Liver (tissue), 3 donors: ENCODE measurements at regions not wholly inside any gene's neighbourhood (a gene's known extent, or its start where the extent isn't known, plus 50 kb on each side); places are given as distances from the start of the nearest gene placed in this dataset.

ENCODE experiments used
- ATF3 ChIP-seq: IDR thresholded peaks from 2 replicates; pipeline ENCODE4 v1.6.1; 2016; ENCODE audit warnings: antibody characterized with exemption
- CTCF ChIP-seq: fragments of 150-350 bp; IDR thresholded peaks from 2 replicates; pipeline ENCODE4 v1.5.1; 2017; ENCODE audit warnings: improper control_type of control experiment, low read depth, low read length; ENCODE audit not compliant: missing input control
- EGR1 ChIP-seq, 2 donors: IDR thresholded peaks; 2 replicates each; pipeline ENCODE4 v1.6.1; 2016 to 2018; ENCODE audit warnings: antibody characterized with exemption in 2 of 2, low read depth in 2 of 2
- GABPA ChIP-seq, 2 donors: IDR thresholded peaks in 1 of 2; conservative IDR thresholded peaks in 1 of 2; 2 replicates each; pipeline ENCODE4 v1.6.1; 2016; ENCODE audit warnings: antibody characterized with exemption in 2 of 2, mild to moderate bottlenecking in 1 of 2, moderate library complexity in 1 of 2
- HNF4A ChIP-seq, 2 donors: conservative IDR thresholded peaks; 2 replicates each; pipeline ENCODE4 v1.6.1; 2016; ENCODE audit warnings: antibody characterized with exemption in 2 of 2, mild to moderate bottlenecking in 2 of 2
- JUND ChIP-seq, 2 donors: IDR thresholded peaks; 2 replicates each; pipeline ENCODE4 v1.6.1; 2016; ENCODE audit warnings: antibody characterized with exemption in 2 of 2
- MAX ChIP-seq: IDR thresholded peaks from 2 replicates; pipeline ENCODE4 v1.6.1; 2016; ENCODE audit warnings: antibody characterized with exemption
- RAD21 ChIP-seq, 2 donors: IDR thresholded peaks; 2 replicates each; pipeline ENCODE4 v1.6.1; 2016; ENCODE audit warnings: antibody characterized with exemption in 2 of 2, mild to moderate bottlenecking in 2 of 2
- REST ChIP-seq: IDR thresholded peaks from 2 replicates; pipeline ENCODE4 v1.6.1; 2016; ENCODE audit warnings: antibody characterized with exemption, mild to moderate bottlenecking
- RXRA ChIP-seq, 2 donors: IDR thresholded peaks; 2 replicates each; pipeline ENCODE4 v1.6.1; 2017 to 2018; ENCODE audit warnings: antibody characterized with exemption in 2 of 2, mild to moderate bottlenecking in 1 of 2
- TAF1 ChIP-seq: conservative IDR thresholded peaks from 2 replicates; pipeline ENCODE4 v1.6.1; 2016; ENCODE audit warnings: antibody characterized with exemption, mild to moderate bottlenecking
- YY1 ChIP-seq: IDR thresholded peaks from 2 replicates; pipeline ENCODE4 v1.6.1; 2016; ENCODE audit warnings: antibody characterized with exemption, mild to moderate bottlenecking
- donor health status: healthy.
- donor health status: healthy.

DNA sequence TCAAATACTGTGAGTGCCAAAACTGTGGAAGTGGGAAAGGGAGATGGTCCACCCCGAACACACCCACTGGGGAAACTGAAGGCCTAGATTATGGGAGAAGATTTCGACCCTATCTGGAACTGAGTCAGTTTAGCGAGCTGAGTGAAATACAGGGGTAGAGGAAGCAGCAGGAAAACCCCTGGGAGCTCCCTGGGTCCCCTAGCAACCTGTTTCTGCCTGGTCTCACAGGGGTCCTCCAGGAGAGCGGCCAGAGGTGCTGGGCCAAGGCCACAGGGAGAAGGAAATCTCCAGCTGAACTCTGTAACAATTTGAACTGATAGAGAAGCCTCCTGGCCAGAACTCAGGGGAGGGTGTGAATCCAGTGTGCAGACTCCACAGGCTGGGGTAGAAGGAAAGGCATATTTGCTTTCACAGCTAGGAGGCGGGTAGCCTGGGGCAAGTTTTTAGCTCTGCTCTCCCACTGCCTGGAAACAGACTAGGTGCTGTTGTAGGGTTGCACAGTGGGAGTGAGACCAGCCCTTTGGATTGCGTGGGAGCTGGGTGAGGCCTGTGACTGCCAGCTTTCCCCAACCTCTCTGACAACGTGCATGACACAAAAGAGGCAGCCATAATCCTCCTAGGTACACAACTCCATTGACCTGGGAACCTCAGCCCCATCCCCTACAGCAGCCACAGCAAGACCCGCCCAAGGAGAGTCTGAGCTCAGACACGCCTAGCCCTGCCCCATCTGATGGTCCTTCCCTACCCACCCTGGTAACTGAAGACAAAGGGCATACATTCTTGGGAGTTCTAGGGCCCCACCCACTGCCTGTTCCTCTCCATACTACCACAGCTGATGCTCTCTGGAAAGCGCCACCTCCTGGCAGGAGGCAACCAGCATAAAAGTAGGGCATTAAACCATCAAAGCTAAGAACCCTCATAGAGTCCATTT, 78.8 kb upstream of the GPBP1 start:
- TF ChIP-seq JUND (IDR thresholded peaks at IDR 0.05) (no peak), CTCF (no peak), MAX (no peak), TAF1 (no peak), RAD21 (IDR thresholded peaks at IDR 0.05) (peak in 1 of 2 donors; percentile 44), REST (no peak), GABPA (IDR thresholded peaks at IDR 0.05 in 1 of 2, conservative IDR thresholded peaks at IDR 0.05 in 1 of 2) (no peak), EGR1 (IDR thresholded peaks at IDR 0.05; ENCODE audit: low read depth in 2 of 2) (no peak), ATF3 (no peak), YY1 (no peak), HNF4A (conservative IDR thresholded peaks at IDR 0.05) (no peak), RXRA (IDR thresholded peaks at IDR 0.05) (no peak)
